ENCODE measurements at regions not wholly inside any gene's neighbourhood (a gene's known extent, or its start where the extent isn't known, plus 50 kb on each side); places are given as distances from the start of the nearest gene placed in this dataset.

DNA sequence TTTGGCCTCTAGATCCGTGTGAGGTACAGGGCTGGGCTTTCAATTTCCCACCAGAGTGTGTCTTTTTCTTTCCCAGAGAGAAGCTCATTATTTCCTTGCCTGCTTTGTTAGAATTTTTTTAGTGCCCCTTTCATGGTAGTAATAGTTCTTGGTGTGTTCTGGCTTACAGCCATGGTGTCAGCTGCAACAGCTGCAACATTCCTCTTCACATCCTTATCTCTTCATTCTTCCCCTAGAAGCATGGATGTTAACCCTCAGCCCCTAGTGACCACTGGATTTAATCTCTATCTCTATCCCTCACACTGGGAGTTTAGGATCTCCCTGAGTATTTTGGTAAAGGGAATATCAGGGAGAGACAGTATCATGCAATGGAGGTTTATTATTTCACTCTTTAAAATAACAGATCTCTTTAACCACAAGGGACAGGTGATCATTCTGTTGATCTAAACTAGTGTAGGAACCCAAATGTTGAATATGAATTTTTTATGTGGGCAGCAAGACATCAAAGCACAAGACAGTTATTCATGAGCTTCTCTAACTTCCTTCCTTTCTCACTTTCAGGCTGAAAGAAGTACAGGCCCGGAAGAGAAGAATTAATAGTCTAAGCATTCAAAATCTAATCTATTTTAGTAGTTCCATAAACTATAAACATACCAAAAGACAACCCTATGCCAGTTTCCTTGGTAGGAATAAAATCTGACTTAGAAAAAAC, 160.2 kb downstream of the FAM170A start:
- DNase-seq (ENCODE audit: low spot score), result no peak

DNA sequence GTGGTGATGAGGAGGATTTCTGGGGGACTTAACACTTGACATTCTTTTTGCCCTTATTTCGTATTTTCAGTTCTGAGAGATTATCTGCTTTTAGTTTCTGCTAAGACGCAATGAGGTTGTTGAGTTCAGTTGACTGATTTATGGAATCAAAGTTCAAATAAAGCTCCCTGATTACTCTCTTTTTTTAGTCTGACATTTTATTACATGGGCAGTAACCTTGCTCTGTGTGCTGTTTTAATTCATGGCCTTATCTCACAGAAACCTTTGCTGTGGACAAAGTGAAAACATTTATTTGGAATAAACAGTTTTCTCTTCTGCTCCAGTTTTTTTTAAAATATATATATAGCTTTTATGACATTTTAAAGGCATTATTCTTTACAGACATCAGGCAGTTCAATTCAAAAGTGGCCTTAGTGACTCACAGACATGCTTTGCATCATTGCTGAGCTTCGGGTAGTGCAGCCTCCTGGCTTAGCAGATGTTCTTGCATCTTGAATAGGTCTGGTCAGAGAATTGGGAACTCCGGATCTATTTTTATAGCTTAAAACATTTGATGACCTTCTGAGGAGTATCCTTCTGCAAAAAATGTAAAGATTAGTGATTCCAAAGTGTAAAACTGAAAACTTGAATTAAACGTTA, 162.9 kb downstream of the FAM170A start:
- DNase-seq (ENCODE audit: low spot score), result no peak

DNA sequence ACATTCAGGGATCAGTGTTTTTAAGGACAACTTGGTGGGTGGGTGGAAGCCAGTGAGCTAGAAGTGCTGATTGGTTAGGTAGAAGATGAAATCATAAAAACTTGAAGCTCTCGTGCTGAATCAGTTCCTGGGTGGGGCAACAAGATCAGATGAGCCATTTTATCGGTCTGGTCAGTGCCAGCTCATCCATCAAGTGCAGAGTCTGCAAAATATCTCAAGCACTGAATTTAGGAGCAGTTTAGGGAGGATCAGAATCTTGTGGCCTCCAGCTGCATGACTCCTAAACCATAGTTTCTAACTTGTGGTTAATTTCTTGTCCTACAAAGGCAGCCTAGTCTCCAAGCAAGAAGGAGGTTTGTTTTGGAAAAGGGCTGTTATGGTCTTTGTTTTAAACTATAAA, 166.4 kb downstream of the FAM170A start:
- DNase-seq (ENCODE audit: low spot score), result no peak

DNA sequence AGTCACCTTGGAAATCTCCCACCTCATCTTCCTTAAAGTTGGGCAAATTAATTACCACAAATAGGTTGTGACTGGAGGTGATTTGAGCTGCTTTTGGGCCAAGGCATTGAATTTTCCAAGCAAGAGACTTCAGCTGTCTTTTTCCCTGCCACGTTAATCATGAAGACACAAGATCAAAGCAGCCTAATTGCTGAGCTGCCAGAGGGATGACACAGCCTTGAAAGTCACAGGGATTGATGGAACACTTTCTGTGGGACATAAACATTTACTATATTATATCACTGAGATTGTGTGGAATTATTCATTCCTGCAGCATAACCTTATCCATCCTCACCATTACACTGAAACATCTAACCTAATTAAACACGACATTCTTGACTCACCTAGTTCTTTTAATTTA, 172.2 kb downstream of the FAM170A start:
- DNase-seq (ENCODE audit: low spot score), result no peak

DNA sequence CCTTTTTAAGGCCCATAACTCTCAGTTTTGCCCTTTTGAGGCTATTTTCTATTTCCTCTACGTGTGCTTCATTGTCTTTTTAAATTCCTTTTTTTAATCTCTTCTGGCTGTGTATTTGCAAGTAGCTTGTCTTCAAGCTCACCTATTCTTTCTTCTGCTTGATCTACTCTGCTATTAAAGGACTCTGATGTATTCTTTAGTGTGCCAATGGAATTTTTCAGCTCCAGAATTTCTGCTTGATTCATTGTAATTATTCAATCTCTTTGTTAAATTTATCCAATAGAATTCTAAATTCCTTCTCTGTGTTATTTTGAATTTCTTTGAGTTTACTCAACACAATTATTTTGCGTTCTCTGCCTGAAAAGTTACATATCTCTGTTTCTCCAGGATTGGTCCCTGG, 178.7 kb downstream of the FAM170A start:
- no peak for DNase-seq (ENCODE audit: low spot score)

DNA sequence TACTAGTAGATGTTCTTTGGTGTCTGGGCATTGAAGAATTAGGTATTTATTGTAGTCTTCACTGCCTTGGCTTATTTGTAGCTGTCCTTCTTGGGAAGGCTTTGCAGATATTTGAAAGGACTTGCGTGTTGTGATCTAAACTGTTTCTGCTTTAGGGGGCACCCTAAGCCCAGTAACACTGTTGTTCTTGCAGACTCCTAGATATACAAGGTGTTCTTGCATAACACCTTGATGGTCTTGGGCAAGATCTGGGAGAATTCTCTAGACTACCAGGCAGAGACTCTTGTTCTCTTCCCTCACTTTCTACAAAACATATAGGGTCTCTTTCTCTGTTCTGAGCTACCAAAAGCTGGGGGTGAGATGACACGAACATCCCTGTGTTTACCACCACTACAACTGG, 179.1 kb downstream of the FAM170A start:
- no peak for DNase-seq (ENCODE audit: low spot score)

DNA sequence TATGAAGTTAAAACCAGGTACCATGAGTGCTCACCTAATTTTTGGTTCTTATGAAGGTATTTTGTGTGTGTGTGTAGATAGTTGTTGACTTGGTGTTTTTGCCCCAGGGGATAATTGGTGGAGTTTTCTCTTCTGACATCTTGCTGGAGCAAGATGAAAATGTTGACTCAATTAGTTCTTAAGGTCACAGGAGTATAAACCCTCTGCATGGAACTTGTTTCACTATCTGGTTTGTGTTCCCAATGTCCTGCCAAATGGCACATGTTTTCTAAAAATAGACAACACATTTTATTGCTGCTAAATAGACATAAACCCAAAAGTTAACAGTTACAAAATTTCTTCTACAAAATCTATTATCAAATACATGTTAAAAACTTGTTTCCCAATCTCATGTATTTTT, 180.9 kb downstream of the FAM170A start:
- no peak for DNase-seq (ENCODE audit: low spot score)

DNA sequence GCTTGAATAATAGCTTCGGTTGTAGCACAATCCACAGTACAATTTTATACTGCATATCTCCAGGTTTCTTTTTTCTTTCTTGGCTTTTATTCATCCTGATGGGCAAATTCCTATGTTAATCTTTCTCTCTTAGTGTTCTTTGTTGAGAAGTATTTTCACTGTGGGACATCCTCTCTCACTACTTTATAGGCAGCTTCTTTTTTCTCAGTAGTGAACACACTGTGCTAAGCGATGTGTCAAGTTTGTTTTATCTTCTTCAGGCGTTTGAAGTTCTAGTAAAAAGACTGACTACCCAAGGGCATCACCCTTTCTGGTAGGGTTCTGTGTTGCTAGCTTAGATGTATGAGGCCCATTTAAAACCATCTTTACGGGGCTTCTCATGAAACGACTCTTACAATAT, 182.1 kb downstream of the FAM170A start:
- no peak for DNase-seq (ENCODE audit: low spot score)

DNA sequence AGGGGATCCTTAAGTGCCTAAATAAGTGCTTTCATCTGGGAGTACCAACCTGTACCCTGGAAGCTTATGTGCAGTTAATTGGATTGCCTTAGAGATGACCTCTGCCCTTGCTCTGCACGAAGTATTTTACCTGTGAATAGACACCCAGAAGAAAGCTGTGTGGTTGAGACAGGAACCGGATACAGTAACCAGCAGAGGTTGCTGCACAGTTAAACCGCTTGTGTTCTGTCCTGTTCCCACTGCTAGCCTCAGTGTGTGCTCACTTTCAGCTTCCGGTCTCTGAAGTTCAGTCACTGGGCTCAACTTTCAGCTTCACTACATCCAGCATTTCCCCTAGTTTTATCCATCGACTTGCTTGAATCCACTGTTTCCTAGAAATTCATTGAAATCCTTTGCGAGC, 185.3 kb downstream of the FAM170A start:
- no peak for DNase-seq (ENCODE audit: low spot score)

DNA sequence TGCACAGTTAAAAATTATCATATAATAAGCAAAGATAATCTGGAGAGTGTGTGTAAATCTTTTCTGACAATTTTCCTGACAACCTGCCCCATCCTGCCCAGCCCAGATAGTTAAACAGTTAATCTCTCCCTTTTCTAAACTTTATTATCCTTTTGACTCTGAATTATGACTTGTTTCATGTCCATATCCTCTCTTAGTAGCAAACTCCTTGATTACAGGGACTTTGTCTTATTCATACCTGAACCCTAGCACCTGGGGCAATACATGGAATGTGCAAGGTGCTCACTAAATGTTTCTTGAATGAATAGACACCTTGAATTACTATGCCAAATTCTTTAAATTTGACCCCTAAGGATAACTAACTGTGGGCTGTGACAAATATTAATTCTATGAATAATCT, 186.7 kb downstream of the FAM170A start:
- DNase-seq (ENCODE audit: low spot score), result no peak

DNA sequence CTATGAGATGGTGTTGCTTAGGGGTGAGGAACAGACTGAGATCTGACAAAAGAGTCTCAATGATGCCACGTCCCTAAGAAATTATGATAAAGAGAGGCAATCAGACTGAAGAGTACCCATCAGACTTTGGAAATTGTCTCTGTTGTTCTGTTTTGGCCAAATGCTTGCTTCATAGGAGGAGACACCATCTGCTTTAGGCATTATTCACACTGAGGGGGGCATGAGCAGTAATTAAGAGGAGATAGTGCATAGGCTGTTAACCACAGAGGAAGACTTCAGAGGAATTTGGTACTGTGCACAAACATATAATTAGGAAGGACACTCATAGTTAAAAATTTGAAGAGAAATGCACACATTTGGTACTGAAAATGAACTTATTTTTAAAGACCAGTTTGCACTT, 190.7 kb downstream of the FAM170A start:
- DNase-seq (ENCODE audit: low spot score), result no peak

DNA sequence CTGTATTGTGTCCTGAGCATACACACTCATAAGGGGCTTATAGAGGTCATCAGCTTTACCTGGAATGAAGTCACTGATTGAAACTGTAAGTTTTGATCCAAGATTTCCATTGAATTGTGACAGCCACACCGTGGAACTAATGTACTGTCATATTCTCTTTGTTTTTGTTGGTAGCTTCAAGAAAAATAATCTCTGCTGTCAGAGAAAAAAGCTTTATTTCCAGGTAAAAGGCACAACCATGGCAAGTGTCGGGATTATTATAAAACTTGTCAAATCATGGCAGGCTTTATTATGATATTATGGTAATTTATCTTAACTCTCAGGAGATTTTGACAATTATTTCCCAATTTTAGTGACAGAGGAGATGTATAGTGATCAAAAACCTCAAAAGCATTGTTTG, 191.2 kb downstream of the FAM170A start:
- DNase-seq (ENCODE audit: low spot score), result no peak

DNA sequence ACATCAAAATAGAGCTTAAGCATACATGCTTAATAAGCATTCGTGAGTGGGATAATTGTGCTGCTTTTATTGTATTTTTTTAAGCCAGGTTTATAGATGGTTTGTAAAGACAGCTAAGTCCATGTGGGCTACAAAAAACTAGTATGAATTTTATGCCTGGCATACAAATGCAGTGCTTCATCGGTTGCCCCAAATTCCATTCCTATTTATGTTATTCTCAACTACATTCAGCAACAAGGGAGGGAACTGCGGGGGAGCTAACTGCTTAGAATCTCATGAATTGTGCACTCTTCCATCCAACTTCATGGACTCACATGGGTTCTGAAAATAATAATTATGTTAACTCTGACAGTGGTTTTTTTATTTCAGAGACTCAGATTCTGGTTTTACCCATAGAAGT, 199.2 kb downstream of the FAM170A start:
- no peak for DNase-seq (ENCODE audit: low spot score)

DNA sequence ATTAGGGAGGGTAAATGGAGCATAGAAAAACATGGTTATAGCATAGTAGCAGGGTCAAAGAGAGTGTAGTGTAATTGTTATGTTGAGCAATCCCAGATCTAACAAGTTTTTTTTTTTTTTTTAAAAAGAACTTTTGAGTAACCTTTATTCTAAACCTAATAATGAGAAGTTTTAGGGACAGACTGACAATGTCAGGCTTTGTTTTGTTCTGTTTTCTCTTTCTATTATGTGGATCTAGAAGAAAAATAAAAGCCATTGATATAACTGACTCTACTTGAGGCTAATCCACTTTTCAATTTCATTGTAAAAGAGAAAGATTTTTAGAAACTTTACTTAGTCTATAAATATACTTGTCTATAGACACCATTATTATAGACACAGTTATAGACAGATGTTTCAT, 200.0 kb downstream of the FAM170A start:
- DNase-seq (ENCODE audit: low spot score), result no peak

DNA sequence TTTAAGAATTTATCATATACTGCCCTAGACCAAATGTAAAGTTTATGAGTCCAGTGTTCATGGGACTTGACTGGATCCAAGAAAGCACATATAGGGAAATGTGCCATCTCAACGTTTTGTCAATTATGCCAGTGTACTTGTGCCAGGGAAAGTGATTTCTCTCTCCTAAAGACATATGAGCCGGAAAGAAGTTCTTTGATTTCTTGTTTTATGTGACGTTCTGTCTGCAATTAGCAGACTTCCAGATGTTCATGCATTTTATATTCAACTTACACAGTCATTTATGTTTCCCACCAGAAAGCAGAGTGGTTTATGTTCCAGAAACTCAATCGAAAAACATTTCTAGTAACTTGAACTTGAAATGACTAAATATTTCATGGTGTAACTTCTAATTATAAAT, 203.8 kb downstream of the FAM170A start:
- no peak for DNase-seq (ENCODE audit: low spot score)

DNA sequence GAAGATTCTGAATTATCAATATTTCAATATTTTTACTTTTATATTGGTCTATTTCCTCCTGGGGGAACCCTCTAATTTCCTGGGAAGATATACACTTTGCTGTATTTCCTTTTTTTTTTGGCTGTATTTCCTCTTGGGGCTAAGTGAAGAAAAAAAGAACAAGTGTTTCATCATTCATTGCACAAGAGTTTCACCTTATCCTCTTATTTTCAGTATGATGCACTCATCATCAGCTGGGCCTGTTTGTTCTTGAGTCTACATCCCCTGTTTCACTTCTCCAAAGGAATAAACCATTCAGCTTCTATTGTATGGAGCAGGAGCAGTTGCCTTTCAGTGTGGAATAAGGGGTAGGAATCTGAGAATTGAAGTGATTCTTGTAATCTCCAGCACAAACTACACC, 210.8 kb downstream of the FAM170A start:
- no peak for DNase-seq (ENCODE audit: low spot score)

DNA sequence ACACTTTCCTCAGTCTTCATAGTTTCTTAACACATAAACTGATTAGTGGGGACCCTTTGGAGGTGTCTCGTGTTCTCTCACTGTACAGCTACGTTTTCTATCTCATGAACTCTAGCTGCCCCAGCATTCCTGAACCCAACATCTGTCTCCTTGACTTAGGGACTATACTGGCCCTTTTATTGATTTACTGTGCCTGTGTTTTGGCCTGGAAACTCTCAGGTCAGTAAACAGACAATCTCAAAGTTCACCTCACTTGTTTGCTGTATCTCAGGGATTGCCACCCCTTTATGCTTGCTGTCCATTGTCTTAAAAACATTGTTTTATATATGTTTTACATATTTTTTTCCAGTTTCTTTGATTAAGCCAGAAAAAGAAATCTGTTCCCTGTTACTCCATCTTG, 222.8 kb downstream of the FAM170A start:
- no peak for DNase-seq (ENCODE audit: low spot score)

DNA sequence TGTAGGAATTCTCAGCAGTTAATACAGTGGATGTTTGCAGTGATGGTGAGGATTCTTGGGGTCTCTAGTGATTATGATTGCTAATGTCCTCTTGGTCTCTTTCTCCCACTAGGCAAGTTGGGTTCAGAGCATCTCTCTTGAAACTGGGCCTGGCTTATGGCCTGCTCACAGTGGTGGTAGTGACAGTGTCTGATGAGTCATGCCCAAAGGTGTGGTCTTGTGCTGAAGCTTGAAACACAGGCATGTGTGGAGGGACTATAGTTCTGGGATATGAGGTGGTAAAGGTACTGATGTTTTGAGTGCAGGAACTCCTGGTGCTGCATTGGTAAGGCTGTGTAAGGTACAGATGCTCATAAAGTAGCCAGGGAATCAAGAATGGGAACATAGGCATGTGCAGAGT, 231.1 kb downstream of the FAM170A start:
- DNase-seq (ENCODE audit: low spot score), result no peak

DNA sequence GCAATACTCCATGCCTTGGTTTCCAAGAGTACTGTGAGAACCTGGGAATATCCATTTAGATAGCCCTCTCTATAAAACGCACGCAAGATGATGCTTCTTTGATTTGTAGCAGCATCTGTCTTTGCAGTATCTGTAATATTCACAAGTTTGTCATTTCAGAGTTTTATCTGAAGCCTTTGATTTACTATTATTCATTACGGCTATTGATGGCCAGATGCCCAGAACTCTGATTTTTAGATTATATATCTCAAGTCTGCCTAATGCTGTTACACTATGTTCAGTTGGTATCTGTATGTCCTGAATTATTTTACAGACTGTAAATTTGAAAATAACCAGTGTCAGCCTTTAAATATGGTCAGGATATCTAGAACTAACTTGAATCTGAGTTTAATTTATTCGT, 233.3 kb downstream of the FAM170A start:
- DNase-seq (ENCODE audit: low spot score), result no peak

DNA sequence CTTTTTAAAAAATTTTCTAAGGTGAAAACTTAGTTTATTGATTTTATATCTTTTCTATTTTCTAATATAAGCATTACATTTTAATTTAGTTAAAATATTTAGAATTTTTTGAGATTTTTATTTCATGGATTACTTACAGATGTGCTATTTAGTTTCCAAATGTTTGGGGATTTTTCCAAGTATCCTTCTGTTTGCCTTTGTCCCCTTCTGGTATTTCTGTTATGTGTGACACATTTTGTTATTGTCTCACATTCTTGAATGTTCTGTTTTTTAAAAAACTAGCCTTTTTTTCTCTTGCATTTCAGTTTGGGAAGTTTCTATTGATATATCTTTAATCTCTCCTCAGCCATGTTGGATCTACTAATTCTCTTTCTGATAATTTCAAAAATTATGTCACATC, 234.9 kb downstream of the FAM170A start:
- no peak for DNase-seq (ENCODE audit: low spot score)

DNA sequence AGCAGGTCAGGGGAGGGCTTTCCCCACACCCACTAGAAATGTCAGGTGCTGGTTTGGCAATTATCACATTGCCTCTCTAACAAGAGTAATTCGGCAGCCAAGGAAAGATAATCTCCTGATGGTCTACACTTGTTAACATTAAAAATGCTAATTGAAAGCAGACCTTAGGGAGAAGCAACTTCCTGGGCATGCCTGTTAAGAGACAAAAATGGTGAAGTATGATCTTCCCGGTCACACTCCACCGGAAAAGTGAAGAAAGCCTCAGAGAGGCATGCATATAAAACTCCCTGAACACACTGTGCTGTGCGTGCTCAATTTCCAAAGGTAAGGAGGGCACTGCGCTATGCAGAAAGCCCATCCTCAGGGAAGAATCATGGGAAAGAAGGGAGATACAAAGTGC, 244.3 kb downstream of the FAM170A start:
- no peak for DNase-seq (ENCODE audit: low spot score)

DNA sequence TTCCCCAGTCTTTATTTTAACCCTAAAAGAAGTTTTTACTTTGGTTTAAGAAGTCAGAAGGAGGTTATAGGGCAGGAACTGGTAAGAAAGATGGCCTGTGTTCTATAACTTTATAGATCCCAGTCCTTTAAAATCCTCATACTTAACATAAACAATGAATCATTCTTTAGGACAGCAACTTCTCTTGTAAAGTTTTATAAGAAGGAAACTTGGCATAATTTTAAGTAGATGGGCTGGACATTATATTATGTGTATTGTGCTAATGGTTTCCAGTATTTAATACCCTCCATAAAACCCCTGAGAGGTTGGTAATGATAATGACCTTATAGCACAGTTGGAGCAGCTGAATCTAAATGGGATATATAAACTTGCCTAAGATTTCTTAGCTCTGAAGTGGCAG, 247.2 kb downstream of the FAM170A start:
- DNase-seq (ENCODE audit: low spot score), result no peak

DNA sequence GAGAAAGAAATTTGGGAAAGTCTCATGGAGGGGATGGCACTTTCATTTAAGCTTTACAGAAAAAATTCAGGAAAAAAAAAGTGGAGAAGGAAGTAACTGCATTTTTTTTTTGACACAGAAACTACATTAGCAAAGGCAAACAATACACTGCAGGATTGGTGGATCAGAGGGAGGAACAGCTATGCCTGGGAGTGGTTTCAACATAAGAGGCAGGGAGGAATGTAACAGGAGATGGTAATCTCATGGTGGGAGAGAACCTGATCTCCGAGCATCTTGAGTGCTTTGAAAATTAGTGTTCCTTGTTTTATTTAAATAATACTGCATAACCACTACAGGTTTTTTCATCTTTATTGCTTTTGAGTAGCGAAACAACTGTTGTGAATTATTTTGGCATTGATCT, 249.4 kb downstream of the FAM170A start:
- no peak for DNase-seq (ENCODE audit: low spot score)

DNA sequence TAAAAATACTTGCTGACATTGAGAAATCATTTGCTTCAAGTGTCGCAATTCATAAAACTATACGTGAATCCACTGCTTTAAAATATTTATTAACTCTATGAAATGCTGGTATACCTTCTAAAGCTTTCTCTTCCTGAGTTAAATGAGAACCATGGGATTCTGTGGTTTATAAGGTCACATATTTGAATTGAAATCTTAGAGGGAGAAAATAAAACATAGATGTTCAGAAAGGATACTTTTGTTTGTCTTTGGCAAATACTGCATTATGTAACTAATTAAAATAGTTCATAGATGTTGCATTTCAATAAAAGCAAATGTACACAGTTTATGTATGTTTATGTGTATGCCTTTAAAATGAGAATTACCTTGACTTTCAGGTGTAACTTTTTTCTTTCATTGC, 250.1 kb downstream of the FAM170A start:
- no peak for DNase-seq (ENCODE audit: low spot score)

Data from cerebellar cortex (tissue), 1 donor.